NCI-H2081 treated with DMSO at 0.1 percent for 48 hours (cell line): ENCODE measurements at regions not wholly inside any gene's neighbourhood (a gene's known extent, or its start where the extent isn't known, plus 50 kb on each side); places are given as distances from the start of the nearest gene placed in this dataset.
A peak's percentile ranks its signal among the peaks of the same experiment; 100 is the strongest.
"Not testable (repeated sequence)": the region's sequence is repeated elsewhere in the genome, so short reads cannot be mapped to it uniquely, and the experiment has no call there.

Source experiments
- DNase-seq: peaks from one replicate; lab custom pipeline; 2025; lab: John Stamatoyannopoulos, UW

GRCh38 chr17:72472106-72472505 lies 351.3 kb downstream of the SOX9 start:
- no peak for DNase-seq

GRCh38 chr17:72472853-72473390 lies 352.1 kb downstream of the SOX9 start:
- not testable (repeated sequence) for DNase-seq

GRCh38 chr17:72474243-72474642 lies 353.4 kb downstream of the SOX9 start:
- DNase-seq: no peak

GRCh38 chr17:72474719-72475477 lies 354.1 kb downstream of the SOX9 start:
- DNase-seq: no peak

GRCh38 chr17:72476134-72476533 lies 355.3 kb downstream of the SOX9 start:
- no peak for DNase-seq

- DNase-seq: no peak
Measured at GRCh38 chr17:72476575-72476986, 355.8 kb downstream of the SOX9 start.

GRCh38 chr17:72477491-72477890 lies 356.7 kb downstream of the SOX9 start:
- DNase-seq: no peak

GRCh38 chr17:72479113-72479512 lies 358.3 kb downstream of the SOX9 start:
- DNase-seq: no peak

- no peak for DNase-seq
Measured at GRCh38 chr17:72481572-72481971, 360.8 kb downstream of the SOX9 start.

- no peak for DNase-seq
Measured at GRCh38 chr17:72485596-72485995, 364.8 kb downstream of the SOX9 start.

- no peak for DNase-seq
Measured at GRCh38 chr17:72486806-72487205, 366.0 kb downstream of the SOX9 start.

- DNase-seq: no peak
Measured at GRCh38 chr17:72487731-72488494, 367.1 kb downstream of the SOX9 start.

GRCh38 chr17:72488555-72489271 lies 367.9 kb downstream of the SOX9 start:
- DNase-seq: peak; percentile 66

- DNase-seq: no peak
Measured at GRCh38 chr17:72489272-72489641, 368.4 kb downstream of the SOX9 start.

- no peak for DNase-seq
Measured at GRCh38 chr17:72491102-72491501, 370.3 kb downstream of the SOX9 start.

GRCh38 chr17:72492494-72492893 lies 371.7 kb downstream of the SOX9 start:
- DNase-seq: no peak

GRCh38 chr17:72492941-72493340 lies 372.1 kb downstream of the SOX9 start:
- no peak for DNase-seq

- no peak for DNase-seq
Measured at GRCh38 chr17:72494566-72494965, 373.7 kb downstream of the SOX9 start.

- no peak for DNase-seq
Measured at GRCh38 chr17:72496461-72496860, 375.6 kb downstream of the SOX9 start.

- no peak for DNase-seq
Measured at GRCh38 chr17:72497915-72498314, 377.1 kb downstream of the SOX9 start.

- no peak for DNase-seq
Measured at GRCh38 chr17:72498364-72499210, 377.8 kb downstream of the SOX9 start.
